H1 (cell line): ENCODE measurements at regions not wholly inside any gene's neighbourhood (a gene's known extent, or its start where the extent isn't known, plus 50 kb on each side); places are given as distances from the start of the nearest gene placed in this dataset.

ENCODE experiments used
- CTCF ChIA-PET: fragments of 300-600 bp; sonication (Branson Sonifier 250); formaldehyde crosslinking; loops from one replicate; lab custom pipeline; 2021; ENCODE audit not compliant: partially characterized antibody; lab: Charles Lee
- POLR2A ChIA-PET: fragments of 300-600 bp; sonication (Branson Sonifier 250); formaldehyde crosslinking; loops from one replicate; lab custom pipeline; 2021; ENCODE audit warnings: inconsistent platforms; ENCODE audit not compliant: partially characterized antibody; lab: Charles Lee
- DNase-seq, 2 experiments: peaks; one replicate each; pipeline versions ENCODE4 v3.0.0 to v3.0.0-alpha.2; 2010 to 2022; ENCODE audit warnings: low spot score in 2 of 2, low read depth in 1 of 2, mixed read lengths in 1 of 2
- FAIRE-seq: peaks from 2 replicates; lab custom pipeline; 2011; peaks lifted over from hg19 to GRCh38; lab: Jason Lieb, UNC
- H2AFZ ChIP-seq: 2 replicates; pipeline ENCODE4 v1.8.1; 2012; ENCODE audit warnings: low read length, inconsistent platforms
- H2AK5ac ChIP-seq: 2 replicates; pipeline ENCODE4 v1.6.1; 2013; ENCODE audit warnings: low read depth, low read length
- H2BK120ac ChIP-seq: replicated peaks from 2 replicates; pipeline ENCODE3; 2013; ENCODE audit warnings: low read depth, low read length, inconsistent platforms
- H2BK12ac ChIP-seq: 2 replicates; pipeline ENCODE4 v1.6.1; 2013; ENCODE audit warnings: low read depth, low read length
- H2BK15ac ChIP-seq: 2 replicates; pipeline ENCODE4 v1.6.1; 2013; ENCODE audit warnings: low read length
- H2BK20ac ChIP-seq: 2 replicates; pipeline ENCODE4 v1.6.1; 2013; ENCODE audit warnings: low read length
- H2BK5ac ChIP-seq: 2 replicates; pipeline ENCODE4 v1.6.1; 2013; ENCODE audit warnings: low read depth, low read length
- H3K14ac ChIP-seq: 2 replicates; pipeline ENCODE4 v1.6.1; 2013; ENCODE audit warnings: inconsistent platforms; ENCODE audit not compliant: insufficient read length
- H3K18ac ChIP-seq: 2 replicates; pipeline ENCODE4 v1.6.1; 2013; ENCODE audit warnings: low read length; ENCODE audit errors: extremely low read depth
- H3K23ac ChIP-seq: 2 replicates; pipeline ENCODE4 v1.6.1; 2013; ENCODE audit warnings: inconsistent platforms; ENCODE audit not compliant: insufficient read length
- H3K23me2 ChIP-seq: 2 replicates; pipeline ENCODE4 v1.6.1; 2013; ENCODE audit warnings: low read depth, low read length
- H3K27ac ChIP-seq: 2 replicates; pipeline ENCODE4 v1.6.1; 2011; ENCODE audit warnings: low read depth, low read length, inconsistent platforms
- H3K27me3 ChIP-seq, 4 experiments: replicated peaks in 1 of 4; 1 replicate in 1 of 4; 2 replicates in 3 of 4; pipeline versions ENCODE4 v1.6.1 to v1.8.1; 2011 to 2013; ENCODE audit warnings: low read length in 3 of 4, mild to moderate bottlenecking in 3 of 4, inconsistent platforms in 2 of 4, mixed read lengths in 2 of 4, moderate library complexity in 1 of 4; ENCODE audit not compliant: control insufficient read depth in 3 of 4, insufficient read depth in 3 of 4; ENCODE audit errors: extremely low read depth in 1 of 4
- H3K36me3 ChIP-seq, 4 experiments: 2 replicates each; pipeline versions ENCODE4 v1.6.1 to v1.8.1; 2011 to 2013; ENCODE audit warnings: mild to moderate bottlenecking in 4 of 4, low read length in 3 of 4, moderate library complexity in 2 of 4, control low read depth in 1 of 4, inconsistent platforms in 1 of 4; ENCODE audit not compliant: insufficient read depth in 4 of 4, control insufficient read depth in 2 of 4
- H3K4ac ChIP-seq: replicated peaks from 2 replicates; pipeline ENCODE3; 2013; ENCODE audit warnings: low read length, low read depth, mixed read lengths, inconsistent platforms; ENCODE audit not compliant: insufficient read length
- H3K4me1 ChIP-seq, 4 experiments: replicated peaks in 1 of 4; 1 replicate in 1 of 4; 2 replicates in 3 of 4; pipeline versions ENCODE4 v1.6.1 to v1.8.1; 2011 to 2013; ENCODE audit warnings: low read length in 3 of 4, inconsistent platforms in 2 of 4, mixed read lengths in 1 of 4; ENCODE audit not compliant: insufficient read depth in 4 of 4, control insufficient read depth in 3 of 4
- H3K4me2 ChIP-seq, 2 experiments: 2 replicates each; pipeline versions ENCODE4 v1.6.1 to v1.8.1; 2011 to 2013; ENCODE audit warnings: low read depth in 2 of 2, low read length in 2 of 2, control low read depth in 1 of 2, inconsistent platforms in 1 of 2, mild to moderate bottlenecking in 1 of 2; ENCODE audit not compliant: insufficient read depth in 1 of 2
- H3K4me3 ChIP-seq, 4 experiments: fragments of 200-600, 300-600 bp in 1 of 4; sonication (generic), shearing (Covaris generic), sonication (Bioruptor Twin) in 1 of 4; 2 replicates each; pipeline versions ENCODE4 v1.5.1 to v1.8.1; 2011 to 2016; ENCODE audit warnings: low read length in 4 of 4, low read depth in 3 of 4, control low read depth in 2 of 4, inconsistent platforms in 2 of 4, mild to moderate bottlenecking in 2 of 4, mixed read lengths in 1 of 4, moderate library complexity in 1 of 4; ENCODE audit not compliant: insufficient read depth in 2 of 4; ENCODE audit errors: extremely low read depth in 1 of 4
- H3K56ac ChIP-seq: replicated peaks from 2 replicates; pipeline ENCODE3; 2013; ENCODE audit warnings: low read depth, mild to moderate bottlenecking, mixed read lengths, low read length, inconsistent platforms; ENCODE audit not compliant: insufficient read length
- H3K79me1 ChIP-seq: 2 replicates; pipeline ENCODE4 v1.6.1; 2013; ENCODE audit warnings: low read depth, low read length, control low read depth
- H3K79me2 ChIP-seq, 2 experiments: 2 replicates each; pipeline versions ENCODE4 v1.6.1 to v1.8.1; 2012 to 2013; ENCODE audit warnings: low read length in 2 of 2, mild to moderate bottlenecking in 2 of 2, inconsistent platforms in 1 of 2; ENCODE audit not compliant: insufficient read depth in 2 of 2, control insufficient read depth in 1 of 2
- H3K9ac ChIP-seq, 4 experiments: replicated peaks in 1 of 4; 1 replicate in 1 of 4; 2 replicates in 3 of 4; pipeline versions ENCODE4 v1.6.1 to v1.8.1; 2011 to 2013; ENCODE audit warnings: low read depth in 3 of 4, low read length in 3 of 4, control low read depth in 2 of 4, mild to moderate bottlenecking in 2 of 4, moderate library complexity in 2 of 4, inconsistent platforms in 1 of 4; ENCODE audit errors: extremely low read depth in 1 of 4
- H3K9me3 ChIP-seq, 2 experiments: 2 replicates each; pipeline versions ENCODE4 v1.6.1 to v1.8.1; 2012 to 2013; ENCODE audit warnings: mild to moderate bottlenecking in 2 of 2, moderate library complexity in 2 of 2, control low read depth in 1 of 2, inconsistent platforms in 1 of 2, low read depth in 1 of 2, low read length in 1 of 2, mixed read lengths in 1 of 2; ENCODE audit not compliant: insufficient read depth in 2 of 2
- H4K20me1 ChIP-seq, 2 experiments: replicated peaks in 1 of 2; 2 replicates each; pipeline versions ENCODE3 to v1.8.1; 2011 to 2013; ENCODE audit warnings: inconsistent platforms in 2 of 2, low read length in 2 of 2, mild to moderate bottlenecking in 1 of 2; ENCODE audit not compliant: insufficient read depth in 2 of 2, control insufficient read depth in 1 of 2
- H4K5ac ChIP-seq: 2 replicates; pipeline ENCODE4 v1.6.1; 2013; ENCODE audit warnings: low read length, low read depth, mixed read lengths, inconsistent platforms; ENCODE audit not compliant: insufficient read length
- H4K8ac ChIP-seq: 2 replicates; pipeline ENCODE4 v1.8.0; 2013; ENCODE audit warnings: mild to moderate bottlenecking, moderate library complexity, low read length, inconsistent platforms; ENCODE audit not compliant: insufficient read depth; ENCODE audit errors: extremely low read depth
- H4K91ac ChIP-seq: replicated peaks from 2 replicates; pipeline ENCODE3; 2013; ENCODE audit warnings: low read length, mixed read lengths, inconsistent platforms; ENCODE audit not compliant: insufficient read length
- ASH2L ChIP-seq: fragments of 200-600, 300-600 bp; sonication (generic); IDR thresholded peaks from one replicate; pipeline ENCODE4 v1.7.1; 2017; ENCODE audit warnings: low read length
- BCL11A ChIP-seq, 2 experiments: IDR thresholded peaks; one replicate each; pipeline ENCODE4 v1.6.1; 2011; ENCODE audit warnings: low read depth in 2 of 2, low read length in 2 of 2, mild to moderate bottlenecking in 2 of 2
- BRCA1 ChIP-seq: IDR thresholded peaks from 2 replicates; pipeline ENCODE4 v1.6.1; 2012; ENCODE audit warnings: low read depth, low read length, improper control_type of control experiment
- CBX5 ChIP-seq: fragments of 300-800, 300-1000 bp; sonication (generic); IDR thresholded peaks from 2 replicates; pipeline ENCODE4 v1.7.1; 2016; ENCODE audit warnings: antibody characterized with exemption, low read length, low read depth
- CHD2 ChIP-seq: IDR thresholded peaks from 2 replicates; pipeline ENCODE4 v1.6.1; 2012; ENCODE audit warnings: low read length, improper control_type of control experiment
- CTBP2 ChIP-seq: IDR thresholded peaks from 2 replicates; pipeline ENCODE4 v1.7.0; 2011; ENCODE audit warnings: borderline replicate concordance, mild to moderate bottlenecking, moderate library complexity, mixed read lengths, low read length; ENCODE audit not compliant: insufficient read depth, insufficient read length
- KDM4A ChIP-seq: IDR thresholded peaks from one replicate; pipeline ENCODE4 v1.7.1; 2012; ENCODE audit warnings: low read depth, mild to moderate bottlenecking, moderate library complexity, low read length, inconsistent platforms; ENCODE audit not compliant: severe bottlenecking
- MAFK ChIP-seq: IDR thresholded peaks from 2 replicates; pipeline ENCODE4 v1.6.1; 2012; ENCODE audit warnings: low read depth, mild to moderate bottlenecking, improper control_type of control experiment, low read length
- RFX5 ChIP-seq: IDR thresholded peaks from 2 replicates; pipeline ENCODE4 v1.6.1; 2011; ENCODE audit warnings: low read depth, low read length, improper control_type of control experiment, borderline replicate concordance
- RNF2 ChIP-seq: fragments of 200-900, 300-1000 bp; sonication (generic); IDR thresholded peaks from 2 replicates; pipeline ENCODE4 v1.7.1; 2016; ENCODE audit warnings: borderline replicate concordance, low read depth, mild to moderate bottlenecking, antibody characterized with exemption, low read length; ENCODE audit not compliant: poor library complexity, severe bottlenecking; ENCODE audit errors: missing control alignments
- SAP30 ChIP-seq: fragments of 300-600 bp; sonication (generic); IDR thresholded peaks from 2 replicates; pipeline ENCODE4 v1.7.1; 2012; ENCODE audit warnings: low read length, moderate library complexity, mild to moderate bottlenecking, inconsistent platforms; ENCODE audit not compliant: insufficient read depth, insufficient replicate concordance
- SIRT6 ChIP-seq: IDR thresholded peaks from one replicate; pipeline ENCODE4 v1.7.1; 2012; ENCODE audit warnings: low read length, inconsistent platforms
- ZNF274 ChIP-seq: IDR thresholded peaks from 2 replicates; pipeline ENCODE4 v1.7.0; 2012; ENCODE audit warnings: low read length, borderline replicate concordance; ENCODE audit errors: extremely low read depth
- WGBS, 2 experiments: shearing (Covaris generic) in 1 of 2; methylation state at CpG; one replicate each; pipeline versions ENCODE4 v1.1.6 to v1.1.7; 2013 to 2015; ENCODE audit warnings: low lambda C conversion rate in 2 of 2, mixed read lengths in 2 of 2, inconsistent platforms in 1 of 2, low coverage in 1 of 2, missing lambda C conversion rate in 1 of 2; ENCODE audit not compliant: insufficient replicate concordance in 2 of 2, insufficient coverage in 1 of 2, insufficient read length in 1 of 2; ENCODE audit errors: extremely low coverage in 1 of 2, missing lambda C conversion rate in 1 of 2; 5-methylcytosine and 5-hydroxymethylcytosine counted together
- TF ChIP-seq, protein P1 (sequence below): IDR thresholded peaks from 2 replicates; pipeline ENCODE4 v1.6.1; 2011; ENCODE audit warnings: low read length, improper control_type of control experiment

- H2AK5ac ChIP-seq: no peak overlapping the region
- no peak overlapping the region for H3K27ac ChIP-seq
- no peak overlapping the region for H2BK15ac ChIP-seq
- no peak for FAIRE-seq
- H3K4ac ChIP-seq: no peak overlapping the region
- no peak overlapping the region for H2BK20ac ChIP-seq
- no peaks in the 10 kb centered on the region for H3K36me3 ChIP-seq
- no peak overlapping the region for H2BK120ac ChIP-seq
- no peaks in the 10 kb centered on the region for H3K23me2 ChIP-seq
- 84% methylated on average over 2 of the region's 2 CpGs; no CpG with 5 or more reads in 1 of the 2 experiments for WGBS, 2 experiments
- H3K14ac ChIP-seq: no peak overlapping the region
- no peak overlapping the region for H3K4me3 ChIP-seq
- H4K8ac ChIP-seq: no peak overlapping the region
- H3K27me3 ChIP-seq: no peaks in the 10 kb centered on the region
- no peak overlapping the region for H3K9ac ChIP-seq
- H3K4me1 ChIP-seq: peaks cover 0 to 9% (median under 1%) of the 10 kb centered on the region in 4 experiments; a peak in 2 of 7 replicates
- no peaks in the 10 kb centered on the region for H3K79me2 ChIP-seq
- H3K56ac ChIP-seq: no peak overlapping the region
- no peaks in the 10 kb centered on the region for H3K79me1 ChIP-seq
- no peak for DNase-seq
- H3K23ac ChIP-seq: no peak overlapping the region
- CTCF ChIA-PET: interaction anchor here (1.3 kb wide), 1 partner anchor 33 kb away, joined by 3 read pairs; no protein-coding TSS in a partner anchor
- no peak overlapping the region for H2BK12ac ChIP-seq
- no peak overlapping the region for H4K5ac ChIP-seq
- no peak overlapping the region for H2AFZ ChIP-seq
- no peak overlapping the region for H3K18ac ChIP-seq
- H4K20me1 ChIP-seq: no peaks in the 10 kb centered on the region
- no peaks in the 10 kb centered on the region for H3K9me3 ChIP-seq
- no peak overlapping the region for H3K4me2 ChIP-seq
- POLR2A ChIA-PET: no interaction called here
- H4K91ac ChIP-seq: no peak overlapping the region
- no peak overlapping the region for H2BK5ac ChIP-seq
- no peak for TF ChIP-seq CHD2
- TF ChIP-seq, protein P1, sequence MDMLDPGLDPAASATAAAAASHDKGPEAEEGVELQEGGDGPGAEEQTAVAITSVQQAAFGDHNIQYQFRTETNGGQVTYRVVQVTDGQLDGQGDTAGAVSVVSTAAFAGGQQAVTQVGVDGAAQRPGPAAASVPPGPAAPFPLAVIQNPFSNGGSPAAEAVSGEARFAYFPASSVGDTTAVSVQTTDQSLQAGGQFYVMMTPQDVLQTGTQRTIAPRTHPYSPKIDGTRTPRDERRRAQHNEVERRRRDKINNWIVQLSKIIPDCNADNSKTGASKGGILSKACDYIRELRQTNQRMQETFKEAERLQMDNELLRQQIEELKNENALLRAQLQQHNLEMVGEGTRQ: no peak
- no peak for TF ChIP-seq CTBP2
- TF ChIP-seq BCL11A (IDR thresholded peaks at IDR 0.05; ENCODE audit: low read depth in 2 of 2, low read length in 2 of 2): no peak
- no peak for TF ChIP-seq KDM4A
- no peak for TF ChIP-seq ASH2L
- TF ChIP-seq ZNF274: no peak
- TF ChIP-seq MAFK: no peak
- TF ChIP-seq SAP30: no peak
- TF ChIP-seq CBX5: no peak
- TF ChIP-seq RFX5: no peak
- TF ChIP-seq RNF2: no peak
- TF ChIP-seq SIRT6: no peak
- no peak for TF ChIP-seq BRCA1
Observed at GRCh38 chr15:26033493-26033892, 170.4 kb upstream of the ATP10A start.
